ENCODE measurements at regions not wholly inside any gene's neighbourhood (a gene's known extent, or its start where the extent isn't known, plus 50 kb on each side); places are given as distances from the start of the nearest gene placed in this dataset.

DNA sequence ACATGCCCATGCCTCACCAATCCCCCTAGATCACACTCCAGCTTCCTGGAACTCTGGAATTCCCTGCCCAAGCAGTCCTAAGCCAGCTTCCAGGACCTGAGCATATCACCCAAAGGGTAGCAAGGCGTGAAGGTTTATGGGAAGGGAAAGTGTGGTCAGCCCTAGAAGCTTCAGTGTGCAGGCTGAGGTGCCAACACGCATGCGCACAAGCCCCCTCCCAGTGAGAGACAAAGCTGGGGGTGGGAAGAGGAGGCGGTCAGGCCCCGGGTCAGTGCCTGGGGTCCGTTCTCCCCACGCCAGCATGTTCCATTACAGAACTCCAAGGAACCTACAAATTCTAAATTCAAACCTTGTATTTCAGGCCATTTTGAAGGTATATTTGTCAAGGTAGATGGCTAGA is 103.6 kb upstream of the C7orf33 start:
- Histone ChIP-seq H3K4me1 (no peaks in the 10 kb centered on the region), H3K27me3 (peaks cover 0 to 18% of the 10 kb centered on the region in 2 donors), H3K36me3 (no peaks in the 10 kb centered on the region), H3K9me3 (no peaks in the 10 kb centered on the region), H3K4me3 (no peak overlapping the region), H3K27ac (no peak overlapping the region)
- intact Hi-C loops (cut with DNase I; ENCODE audit: low total_unique reads): no loop called here
- TF ChIP-seq, protein P1, sequence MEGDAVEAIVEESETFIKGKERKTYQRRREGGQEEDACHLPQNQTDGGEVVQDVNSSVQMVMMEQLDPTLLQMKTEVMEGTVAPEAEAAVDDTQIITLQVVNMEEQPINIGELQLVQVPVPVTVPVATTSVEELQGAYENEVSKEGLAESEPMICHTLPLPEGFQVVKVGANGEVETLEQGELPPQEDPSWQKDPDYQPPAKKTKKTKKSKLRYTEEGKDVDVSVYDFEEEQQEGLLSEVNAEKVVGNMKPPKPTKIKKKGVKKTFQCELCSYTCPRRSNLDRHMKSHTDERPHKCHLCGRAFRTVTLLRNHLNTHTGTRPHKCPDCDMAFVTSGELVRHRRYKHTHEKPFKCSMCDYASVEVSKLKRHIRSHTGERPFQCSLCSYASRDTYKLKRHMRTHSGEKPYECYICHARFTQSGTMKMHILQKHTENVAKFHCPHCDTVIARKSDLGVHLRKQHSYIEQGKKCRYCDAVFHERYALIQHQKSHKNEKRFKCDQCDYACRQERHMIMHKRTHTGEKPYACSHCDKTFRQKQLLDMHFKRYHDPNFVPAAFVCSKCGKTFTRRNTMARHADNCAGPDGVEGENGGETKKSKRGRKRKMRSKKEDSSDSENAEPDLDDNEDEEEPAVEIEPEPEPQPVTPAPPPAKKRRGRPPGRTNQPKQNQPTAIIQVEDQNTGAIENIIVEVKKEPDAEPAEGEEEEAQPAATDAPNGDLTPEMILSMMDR (IDR thresholded peaks at IDR 0.05): no peak
- no peak for DNase-seq

DNA sequence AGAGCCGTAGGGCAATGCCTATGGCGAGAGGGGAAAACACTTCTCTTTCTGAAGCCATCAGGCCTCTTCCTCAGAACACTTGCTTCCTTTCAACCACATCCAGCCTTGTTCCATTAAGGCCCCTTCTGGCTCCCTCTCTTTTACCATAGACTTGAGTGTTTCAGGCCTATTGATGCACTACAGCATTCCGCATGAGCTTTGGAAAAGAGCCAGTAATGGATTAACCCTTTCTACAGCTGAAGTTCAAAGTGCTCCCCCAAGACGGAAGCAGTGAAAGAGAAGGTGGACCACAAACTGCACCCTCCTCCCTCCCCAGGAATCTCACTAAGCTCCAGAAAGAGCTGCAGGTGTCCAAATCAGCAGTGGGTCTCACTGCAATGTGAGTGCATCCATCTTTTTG is 102.7 kb upstream of the C7orf33 start:
- no peaks in the 10 kb centered on the region for H3K36me3 ChIP-seq
- intact Hi-C loops (cut with DNase I; ENCODE audit: low total_unique reads): no loop called here
- H3K4me3 ChIP-seq: no peak overlapping the region
- TF ChIP-seq, protein P1 (IDR thresholded peaks at IDR 0.05): no peak
- peaks cover 0 to 18% of the 10 kb centered on the region in 2 donors for H3K27me3 ChIP-seq
- H3K9me3 ChIP-seq: peaks cover 0 to 6% (median 4%) of the 10 kb centered on the region in 3 donors
- DNase-seq: no peak
- no peaks in the 10 kb centered on the region for H3K4me1 ChIP-seq
- no peak overlapping the region for H3K27ac ChIP-seq

GRCh38 chr7:148489678-148490077 is 100.9 kb upstream of the C7orf33 start:
- H3K4me1 ChIP-seq: no peaks in the 10 kb centered on the region
- no peak for DNase-seq
- no peak overlapping the region for H3K27ac ChIP-seq
- no peaks in the 10 kb centered on the region for H3K36me3 ChIP-seq
- peaks cover 0 to 6% (median 4%) of the 10 kb centered on the region in 3 donors for H3K9me3 ChIP-seq
- intact Hi-C loops (cut with DNase I; ENCODE audit: low total_unique reads): no loop called here
- TF ChIP-seq, protein P1 (IDR thresholded peaks at IDR 0.05): no peak
- H3K4me3 ChIP-seq: no peak overlapping the region
- H3K27me3 ChIP-seq: peaks cover 0 to 18% of the 10 kb centered on the region in 2 donors

DNA sequence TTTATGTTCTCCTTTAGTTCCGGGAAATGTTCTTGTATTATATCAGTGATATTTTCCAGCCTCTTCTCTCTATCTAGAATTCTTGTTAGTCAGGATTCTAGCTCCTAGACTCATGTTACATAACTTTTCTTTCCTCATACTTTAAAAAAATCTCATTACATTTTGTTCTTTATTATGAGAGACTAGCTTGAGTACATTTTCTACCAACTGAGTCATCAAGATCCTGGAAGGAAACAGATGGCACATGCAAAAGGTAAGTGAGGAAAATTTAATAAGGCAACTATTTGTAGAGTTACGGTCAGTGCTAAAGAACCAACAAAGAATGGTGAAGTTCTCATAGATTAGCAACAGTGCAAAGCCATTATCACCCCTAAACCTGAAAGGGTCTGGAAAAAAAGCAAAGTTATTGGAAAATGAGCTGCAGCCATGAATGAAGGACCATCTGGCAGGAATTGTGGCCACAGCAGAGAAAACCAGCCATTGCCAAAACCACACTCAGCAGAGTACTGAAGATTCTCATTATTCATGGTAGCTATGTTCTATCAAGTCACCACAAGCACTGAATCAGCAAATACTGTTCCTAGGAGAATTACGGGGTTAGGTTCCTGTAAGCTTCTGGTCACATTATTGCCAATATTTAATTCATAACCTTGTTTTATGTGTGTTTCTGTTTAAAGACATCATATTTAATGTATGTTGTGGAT is 98.3 kb upstream of the C7orf33 start:
- TF ChIP-seq, protein P1 (IDR thresholded peaks at IDR 0.05): no peak
- no peak for DNase-seq
- Histone ChIP-seq H3K4me1 (no peaks in the 10 kb centered on the region), H3K4me3 (no peak overlapping the region), H3K27me3 (peaks cover 0 to 23% of the 10 kb centered on the region in 2 donors), H3K9me3 (peaks cover 0 to 6% (median 4%) of the 10 kb centered on the region in 3 donors), H3K27ac (no peak overlapping the region), H3K36me3 (no peaks in the 10 kb centered on the region)
- intact Hi-C loops (cut with DNase I; ENCODE audit: low total_unique reads): no loop called here

DNA sequence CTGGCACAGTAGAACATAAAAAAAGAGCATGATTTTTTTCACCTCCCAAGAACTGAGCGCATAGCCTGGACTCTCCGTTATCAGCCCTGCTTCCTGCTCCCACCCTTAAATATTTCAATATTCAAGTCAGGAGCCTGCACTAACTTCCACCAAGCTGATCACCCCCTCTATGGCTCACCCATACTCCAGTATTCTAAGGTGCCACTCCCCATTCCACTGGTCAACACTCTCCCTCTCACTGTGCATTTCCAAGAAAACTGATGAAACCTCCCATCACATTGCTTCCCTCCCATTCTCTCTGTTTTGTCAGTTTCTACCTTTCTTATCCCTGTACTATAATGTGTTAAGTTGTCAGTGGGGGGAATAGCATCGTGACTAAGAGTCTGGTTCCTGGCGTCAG is 95.0 kb upstream of the C7orf33 start:
- peaks cover 0 to 6% (median 4%) of the 10 kb centered on the region in 3 donors for H3K9me3 ChIP-seq
- H3K4me1 ChIP-seq: no peaks in the 10 kb centered on the region
- H3K27ac ChIP-seq: no peak overlapping the region
- peaks cover 0 to 35% of the 10 kb centered on the region in 2 donors for H3K27me3 ChIP-seq
- intact Hi-C loops (cut with DNase I; ENCODE audit: low total_unique reads): no loop called here
- no peak overlapping the region for H3K4me3 ChIP-seq
- DNase-seq: no peak
- TF ChIP-seq, protein P1 (IDR thresholded peaks at IDR 0.05): no peak
- H3K36me3 ChIP-seq: no peaks in the 10 kb centered on the region

Data from tibial artery (tissue), 4 donors.